Epithelial cell of prostate (primary cell): ENCODE measurements at regions not wholly inside any gene's neighbourhood (a gene's known extent, or its start where the extent isn't known, plus 50 kb on each side); places are given as distances from the start of the nearest gene placed in this dataset.

Experiments
- DNase-seq: peaks from one replicate; pipeline ENCODE4 v3.0.0-alpha.2; 2011; ENCODE audit warnings: low read depth, low spot score
- H3K27ac ChIP-seq: fragments of 450-650 bp; 2 replicates; pipeline ENCODE4 v1.5.1; 2017; ENCODE audit warnings: mild to moderate bottlenecking

DNA sequence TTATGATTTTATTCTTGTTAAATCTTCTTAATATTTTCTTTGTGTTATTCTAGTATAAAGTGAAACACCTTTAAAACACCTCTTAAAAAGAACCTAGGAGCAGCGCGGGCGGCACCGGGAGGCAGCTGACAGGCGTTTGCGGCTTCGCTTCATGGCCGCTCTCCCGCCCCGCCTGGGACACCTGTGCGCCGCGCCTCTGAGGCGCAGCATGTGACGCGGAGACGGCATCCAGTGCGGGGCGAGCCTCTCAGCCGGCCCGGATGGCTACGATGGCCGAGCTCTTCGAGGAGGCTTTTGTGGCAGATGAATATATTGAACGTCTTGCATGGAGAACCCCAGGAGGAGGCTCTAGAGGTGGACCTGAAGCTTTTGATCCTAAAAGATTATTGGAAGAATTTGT, 1592.7 kb downstream of the TECRL start:
- no peak for DNase-seq
- H3K27ac ChIP-seq = no peak overlapping the region

DNA sequence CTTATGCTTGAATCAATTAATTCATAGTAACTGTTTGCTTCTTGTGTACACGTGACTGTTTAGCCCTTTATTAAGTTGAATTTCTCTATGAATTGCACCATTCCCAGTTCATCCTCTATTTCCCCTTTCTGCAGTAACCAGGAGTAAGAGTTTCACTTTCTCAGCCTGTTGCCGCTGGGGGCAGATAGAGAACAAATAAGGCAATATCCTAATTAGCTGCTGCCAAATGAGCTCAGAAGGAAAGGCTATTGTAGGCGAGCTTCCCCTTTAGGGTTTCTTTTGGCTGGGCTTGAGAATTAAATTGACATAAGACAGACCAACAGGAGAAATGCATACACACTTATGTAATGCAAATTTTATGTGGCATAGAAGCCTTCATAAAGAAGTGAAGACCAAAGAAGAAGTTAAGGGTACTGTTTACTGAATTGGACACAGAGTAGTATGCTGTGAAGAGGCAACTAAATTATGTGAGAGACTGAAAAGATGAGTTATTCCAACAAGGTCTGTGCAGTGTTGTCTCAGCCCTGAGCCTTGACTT, 1594.7 kb downstream of the TECRL start:
- H3K27ac ChIP-seq = no peak overlapping the region
- no peak for DNase-seq

DNA sequence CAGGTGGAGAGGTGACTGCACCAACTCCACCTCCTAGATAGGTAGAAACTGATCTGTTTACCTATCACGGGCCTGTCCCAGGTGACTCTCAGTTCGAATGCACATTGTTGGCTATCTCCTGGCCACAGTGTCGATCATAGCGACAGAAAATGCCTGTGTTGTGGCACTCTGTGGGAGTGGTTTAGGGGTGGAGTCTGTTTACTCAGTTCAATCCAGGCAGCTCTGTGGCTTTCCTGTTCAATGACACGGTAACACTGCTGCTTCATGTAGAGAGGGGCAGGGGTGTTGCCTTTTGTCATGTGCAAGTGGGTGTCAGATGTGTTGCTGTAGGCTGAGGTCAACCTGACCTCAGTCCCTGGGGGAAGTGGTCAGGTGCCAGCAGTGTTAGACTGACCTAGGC, 1602.4 kb downstream of the TECRL start:
- DNase-seq = no peak
- H3K27ac ChIP-seq = no peak overlapping the region

DNA sequence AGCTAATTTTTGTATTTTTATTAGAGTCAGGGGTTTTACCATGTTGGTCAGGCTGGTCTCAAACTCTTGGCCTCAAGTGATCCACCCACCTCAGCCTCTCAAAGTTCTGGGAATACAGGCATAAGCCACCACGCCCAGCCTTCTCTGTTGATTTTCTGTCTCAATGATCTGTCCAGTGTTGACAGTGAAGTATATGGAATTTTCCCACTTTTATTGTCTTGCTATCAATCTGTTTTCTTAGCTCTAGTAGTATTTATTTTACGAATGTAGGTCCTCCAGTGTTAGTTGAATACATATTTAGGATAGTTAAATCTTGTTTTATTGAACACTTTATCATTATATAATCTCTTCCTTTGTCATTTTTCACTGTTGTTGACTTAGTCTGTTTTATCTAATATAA, 1603.9 kb downstream of the ADGRL3 start:
- no peak overlapping the region for H3K27ac ChIP-seq

DNA sequence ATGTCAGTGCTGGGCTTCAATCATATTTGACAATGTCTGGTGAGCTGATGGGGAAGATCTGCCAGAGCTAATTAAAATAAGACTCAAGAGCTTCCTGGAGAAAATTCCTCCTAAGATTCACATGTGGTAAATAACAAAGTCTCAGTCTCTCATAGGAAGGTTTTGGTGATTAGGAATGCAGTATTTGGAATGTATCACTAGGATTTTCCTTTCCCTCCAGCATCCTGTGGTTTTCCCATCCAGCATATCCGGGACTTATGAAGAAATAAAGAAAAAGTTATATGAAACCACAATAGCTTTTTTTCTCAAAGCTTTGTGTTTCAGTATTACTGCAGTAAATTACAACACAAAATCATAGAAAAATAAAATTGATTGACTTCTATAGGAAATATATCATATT, 1597.1 kb downstream of the ADGRL3 start:
- H3K27ac ChIP-seq = no peak overlapping the region
- no peak for DNase-seq

More for the DNA sequence above, 1603.9 kb downstream of the ADGRL3 start:
- DNase-seq = no peak

DNA sequence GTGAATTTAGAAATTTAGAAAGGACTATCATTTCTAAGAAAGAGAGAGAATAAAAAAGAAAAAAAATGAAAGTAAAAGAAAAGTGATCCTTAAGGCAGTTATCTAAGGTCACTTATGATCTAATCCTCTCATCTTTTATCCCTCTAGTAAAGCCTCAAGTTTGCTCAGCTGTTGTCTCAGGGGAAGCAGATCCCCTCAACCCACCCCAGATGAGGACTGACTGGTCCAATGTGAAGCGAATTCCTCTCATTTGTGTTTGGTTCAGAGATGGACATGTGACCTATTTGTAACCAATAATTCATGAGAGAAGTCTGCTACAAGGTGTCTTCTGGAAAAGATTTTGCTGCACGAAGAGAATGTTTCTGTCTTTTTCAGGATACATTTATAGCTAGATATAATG, 1591.3 kb downstream of the ADGRL3 start:
- no peak for DNase-seq
- no peak overlapping the region for H3K27ac ChIP-seq

DNA sequence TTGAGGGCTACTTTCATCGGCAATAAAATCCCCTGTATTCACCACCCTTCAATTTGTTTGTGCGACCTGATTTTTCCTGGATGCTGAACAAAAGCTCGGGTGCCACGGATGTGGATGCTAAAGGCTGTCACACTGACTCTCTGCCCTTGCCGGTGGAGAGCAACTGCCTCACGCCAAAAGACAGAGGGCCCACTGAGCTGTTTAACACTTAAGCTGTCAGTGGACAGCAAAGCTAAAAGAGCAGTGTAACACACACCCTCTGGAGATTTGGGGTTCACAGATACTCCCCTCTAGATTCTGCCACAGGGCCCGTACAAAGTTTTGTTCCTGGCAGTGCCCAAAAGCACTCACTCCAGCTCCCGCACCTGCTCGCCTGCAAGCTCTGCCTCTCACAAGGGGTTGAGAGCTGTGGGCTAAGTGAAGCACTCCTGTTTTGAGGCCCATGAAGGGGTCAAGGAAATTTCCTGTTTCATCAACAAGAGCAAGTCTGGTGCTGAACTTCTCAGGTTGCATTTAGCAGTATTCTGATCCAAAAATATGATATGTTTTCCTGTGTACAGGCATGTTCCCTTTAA, 1571.9 kb downstream of the ADGRL3 start:
- no peak for DNase-seq
- no peak overlapping the region for H3K27ac ChIP-seq

DNA sequence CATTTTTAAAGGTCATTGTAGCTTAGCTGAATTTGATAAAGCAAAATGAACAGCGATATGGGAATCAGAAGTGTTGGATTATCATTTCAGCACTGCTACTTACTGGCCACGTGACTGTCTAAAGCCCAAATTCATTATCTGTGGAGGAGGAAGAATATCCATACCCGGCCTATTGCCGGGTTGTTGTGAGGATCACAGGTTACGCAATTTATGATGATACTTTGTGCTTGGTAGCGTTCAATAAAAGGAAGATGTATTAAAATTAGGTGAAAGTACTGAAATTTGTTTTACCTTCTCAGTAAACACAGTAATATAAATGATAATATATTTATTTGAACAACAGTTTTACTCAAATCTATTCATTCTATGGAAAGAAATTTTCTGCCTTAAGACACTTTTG, 1540.2 kb downstream of the ADGRL3 start:
- DNase-seq = no peak
- no peak overlapping the region for H3K27ac ChIP-seq

DNA sequence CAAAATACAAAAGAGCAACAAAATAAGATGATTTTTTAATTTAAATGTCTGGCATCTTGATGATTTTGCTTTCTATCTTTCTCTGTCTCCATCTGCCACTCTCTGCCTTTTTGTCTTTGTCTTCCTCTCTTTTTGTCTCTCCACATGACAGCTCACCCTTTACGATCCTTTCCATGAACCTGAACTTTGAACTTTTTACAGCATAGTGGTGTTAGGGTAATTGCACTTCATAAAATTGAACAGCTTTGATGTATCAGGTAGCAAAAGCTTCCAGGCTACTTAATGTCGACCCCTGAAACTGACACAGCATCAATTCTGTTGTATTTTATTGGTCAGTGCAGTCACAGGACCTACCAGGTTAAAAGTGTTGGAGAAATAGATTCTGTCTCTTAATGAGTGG, 1517.0 kb downstream of the ADGRL3 start:
- H3K27ac ChIP-seq = no peak overlapping the region
- DNase-seq = no peak

DNA sequence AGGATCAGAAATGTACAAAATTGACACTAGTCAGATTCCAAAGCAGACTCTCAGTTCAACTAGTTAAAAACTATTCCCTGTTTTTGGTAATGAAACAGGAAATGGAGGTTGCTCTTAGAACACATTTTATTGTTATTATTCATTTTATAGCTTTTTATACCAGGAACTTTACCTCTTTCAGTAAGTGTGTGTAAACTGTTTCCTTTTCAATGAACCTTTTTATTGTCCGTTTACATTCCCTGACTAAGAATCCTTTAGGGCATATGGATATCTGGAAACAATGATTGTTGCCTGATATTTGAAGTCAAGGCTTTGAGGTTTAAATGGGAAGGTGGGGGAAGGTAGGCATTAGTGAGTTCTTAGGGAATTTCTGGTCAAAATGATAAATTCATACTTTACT, 1511.4 kb downstream of the ADGRL3 start:
- H3K27ac ChIP-seq = no peak overlapping the region
- no peak for DNase-seq

DNA sequence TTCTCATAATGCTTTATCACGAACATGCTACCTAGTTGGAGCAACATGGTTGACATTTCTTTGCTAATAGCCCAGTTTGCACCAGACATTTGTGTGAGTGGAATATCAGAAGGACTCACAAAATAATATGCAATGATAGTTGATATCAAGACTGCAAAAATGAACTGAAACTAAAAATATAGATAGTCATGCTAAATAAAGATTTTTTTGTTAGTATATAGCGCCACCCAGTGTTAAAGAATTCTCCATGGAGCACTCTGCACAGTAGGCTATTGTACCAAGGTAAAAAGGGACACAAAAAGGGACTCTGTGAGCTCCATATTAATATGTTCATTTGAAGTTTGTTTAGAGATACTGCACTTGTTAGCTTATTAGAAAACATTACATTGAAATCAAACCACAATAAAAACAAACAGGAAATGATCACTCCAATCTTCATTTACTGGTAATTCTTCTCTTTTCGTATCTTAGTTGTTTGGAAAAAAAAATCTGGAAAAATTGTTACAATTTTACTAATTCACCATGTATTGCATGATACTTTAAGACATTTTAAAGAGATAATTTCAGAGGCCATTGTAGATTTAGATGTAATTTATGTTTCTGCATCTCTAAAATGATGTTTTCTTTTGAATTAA, 1509.6 kb downstream of the ADGRL3 start:
- H3K27ac ChIP-seq = no peak overlapping the region
- DNase-seq = no peak

DNA sequence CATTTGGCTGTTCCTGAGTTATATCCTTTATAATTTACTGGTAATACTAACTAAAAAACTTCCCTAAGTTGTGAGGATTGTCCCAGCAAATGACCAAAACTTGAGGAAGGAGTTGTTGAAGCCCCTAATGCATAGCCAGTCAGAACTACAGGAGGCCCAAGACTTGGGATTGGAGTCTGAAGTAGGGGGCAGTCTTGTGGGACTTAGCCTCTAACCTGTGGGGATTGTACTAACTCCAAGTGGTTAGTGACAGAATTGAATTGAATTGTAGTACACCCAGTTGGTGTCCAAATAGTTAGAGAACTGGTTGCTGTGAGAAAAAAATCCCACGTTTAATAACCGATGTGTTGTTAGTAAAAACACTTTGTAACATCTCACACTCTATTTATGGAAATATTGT, 1506.3 kb downstream of the ADGRL3 start:
- no peak overlapping the region for H3K27ac ChIP-seq
- DNase-seq = no peak

DNA sequence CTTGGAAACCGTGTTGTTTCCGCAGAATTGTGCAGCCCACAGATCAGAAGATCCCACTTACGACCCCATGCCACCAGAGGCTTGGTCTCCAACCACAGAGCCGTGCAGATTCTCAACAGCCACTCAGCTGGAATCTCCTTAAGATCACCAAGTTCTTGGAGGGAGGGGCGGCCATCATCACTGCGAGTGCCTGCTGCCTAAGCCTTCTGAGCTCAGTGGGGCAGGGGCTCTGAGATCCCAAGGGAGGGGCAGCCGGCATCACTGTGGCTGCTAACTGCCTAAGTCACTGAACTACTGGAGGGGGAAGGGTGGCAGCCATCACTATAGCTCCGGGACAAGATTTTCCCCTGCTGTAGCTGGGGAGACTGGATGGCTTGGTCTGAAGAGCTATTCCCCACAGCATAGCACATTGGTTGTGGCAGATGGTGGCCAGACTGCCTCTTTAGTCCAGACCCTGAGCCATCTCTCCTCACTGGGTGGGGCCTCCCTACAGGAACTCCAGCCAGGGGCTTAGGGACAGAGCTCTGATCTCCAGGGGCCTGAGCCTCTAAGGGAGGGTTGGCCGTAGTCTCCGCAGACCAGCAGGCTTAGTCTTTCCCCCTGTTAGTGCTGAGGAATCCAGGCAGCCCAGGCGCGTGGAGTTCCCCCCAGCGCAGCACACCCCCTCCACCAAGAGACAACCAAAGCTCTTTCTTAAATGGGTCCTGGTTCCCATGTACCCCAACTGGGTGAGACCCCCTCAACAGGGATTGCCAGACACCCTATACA, 1483.9 kb downstream of the ADGRL3 start:
- H3K27ac ChIP-seq = no peak overlapping the region
- no peak for DNase-seq

DNA sequence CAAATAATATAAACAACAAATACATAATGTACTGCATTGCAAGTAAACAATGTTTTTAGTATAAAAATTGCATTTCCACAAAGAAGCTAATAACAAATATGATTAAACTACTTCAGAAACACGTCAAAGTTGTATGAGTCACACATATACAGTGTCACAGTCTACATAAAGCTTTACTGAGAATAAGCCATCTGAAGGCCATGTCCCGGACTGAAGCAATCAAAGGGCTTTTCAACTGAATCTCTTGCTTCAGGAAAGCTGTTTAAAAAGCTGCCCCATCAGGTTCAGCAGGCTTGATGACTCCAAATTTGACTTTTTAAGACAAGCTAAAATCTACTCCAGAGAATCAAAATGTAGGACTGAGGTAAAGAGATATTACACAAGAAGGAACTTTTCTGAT, 1476.8 kb downstream of the ADGRL3 start:
- DNase-seq = no peak
- no peak overlapping the region for H3K27ac ChIP-seq

DNA sequence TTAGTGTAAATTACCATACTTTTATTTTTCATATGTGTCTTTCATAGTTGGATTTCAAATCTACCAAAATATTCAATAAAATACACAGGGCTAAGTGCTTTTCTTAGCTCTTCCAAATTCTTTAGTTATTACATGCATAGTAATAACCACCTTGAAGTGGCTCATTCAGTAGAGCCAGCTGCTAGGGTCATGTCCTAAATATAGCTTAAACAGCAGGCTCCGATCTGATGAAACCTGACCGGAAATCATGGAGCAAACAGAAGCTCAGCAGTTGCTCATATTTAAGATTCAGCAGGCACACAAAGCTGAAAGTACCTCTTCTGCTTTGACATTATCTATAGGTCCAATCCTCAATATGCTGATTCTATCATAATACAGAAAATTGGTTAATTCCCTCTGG, 1470.4 kb downstream of the ADGRL3 start:
- no peak overlapping the region for H3K27ac ChIP-seq
- DNase-seq = no peak

DNA sequence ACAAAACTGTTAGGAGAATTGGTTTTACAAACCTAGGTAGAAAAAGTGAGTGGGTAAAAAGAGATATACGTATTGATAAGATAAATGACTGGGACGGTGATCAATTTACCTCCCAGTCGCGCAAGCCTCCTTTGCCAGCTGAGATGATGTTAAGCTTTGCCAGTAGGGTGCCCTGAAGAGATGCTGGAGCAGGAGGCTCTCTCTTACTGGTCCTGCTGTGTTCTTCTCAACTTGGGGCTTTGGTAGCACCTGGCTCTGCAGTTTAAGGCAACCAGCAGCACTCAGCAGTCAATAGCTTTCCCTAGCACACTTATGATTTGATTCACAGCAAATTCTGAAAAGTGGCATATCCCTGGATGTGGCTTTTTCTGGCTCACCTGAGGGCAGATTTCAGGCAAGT, 1461.7 kb downstream of the ADGRL3 start:
- DNase-seq = no peak
- no peak overlapping the region for H3K27ac ChIP-seq

DNA sequence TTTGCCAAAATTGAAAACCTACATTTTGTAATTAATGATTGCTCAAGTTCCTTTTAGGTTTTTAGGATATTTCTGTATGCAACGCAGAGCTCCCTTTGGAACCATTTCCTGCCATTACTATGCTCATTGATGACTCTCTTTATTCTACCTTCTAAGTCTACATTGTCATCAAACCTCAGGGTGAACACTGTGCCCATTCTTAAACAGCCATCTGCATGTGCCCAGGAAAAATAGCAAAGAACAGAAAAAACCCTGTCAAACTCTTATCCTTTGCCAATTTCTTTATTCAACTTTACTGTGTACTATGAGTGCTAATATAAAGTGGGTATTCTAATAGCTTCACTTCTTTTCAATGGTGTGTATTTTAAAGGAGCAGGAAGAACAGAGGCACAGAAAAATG, 1455.9 kb downstream of the ADGRL3 start:
- no peak for DNase-seq
- H3K27ac ChIP-seq = no peak overlapping the region

DNA sequence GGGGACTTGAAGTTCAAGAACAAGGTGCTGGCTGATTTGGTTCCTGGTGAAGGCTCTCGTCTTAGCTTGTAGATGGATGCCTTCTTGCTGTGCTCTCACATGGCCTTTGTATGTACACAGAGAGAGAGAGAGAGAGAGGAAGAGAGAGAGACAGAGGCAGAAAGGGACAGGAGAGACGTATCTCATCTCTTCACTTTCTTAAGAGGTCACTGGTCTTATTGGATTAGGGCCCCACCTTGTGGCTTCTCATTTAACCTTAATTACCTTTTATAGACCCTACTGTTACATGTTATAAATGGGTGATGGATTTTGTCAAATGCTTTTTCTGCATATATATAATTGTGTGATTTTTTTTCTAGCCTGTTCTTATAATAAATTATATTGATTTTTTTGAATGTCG, 1444.2 kb downstream of the ADGRL3 start:
- H3K27ac ChIP-seq = no peak overlapping the region
- DNase-seq = no peak

DNA sequence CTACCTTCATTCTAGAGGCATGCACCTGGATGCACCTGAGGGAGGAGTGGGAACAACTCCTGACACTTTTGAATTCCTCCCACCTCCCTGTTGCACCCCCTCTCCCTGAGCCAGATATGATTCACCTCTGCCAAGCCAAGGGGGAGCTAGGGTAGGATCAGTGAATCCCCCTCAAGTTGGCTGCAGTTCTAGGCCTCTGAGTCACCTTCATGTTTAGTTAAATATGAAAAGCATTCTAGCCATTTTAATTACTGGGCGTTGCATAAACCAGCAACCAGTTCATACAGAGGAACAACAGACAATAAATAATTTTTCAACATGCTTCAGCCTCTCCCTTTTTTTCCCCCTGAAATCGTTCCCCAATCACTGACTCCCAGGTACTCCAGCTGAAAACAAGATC, 1440.2 kb downstream of the ADGRL3 start:
- DNase-seq = no peak

DNA sequence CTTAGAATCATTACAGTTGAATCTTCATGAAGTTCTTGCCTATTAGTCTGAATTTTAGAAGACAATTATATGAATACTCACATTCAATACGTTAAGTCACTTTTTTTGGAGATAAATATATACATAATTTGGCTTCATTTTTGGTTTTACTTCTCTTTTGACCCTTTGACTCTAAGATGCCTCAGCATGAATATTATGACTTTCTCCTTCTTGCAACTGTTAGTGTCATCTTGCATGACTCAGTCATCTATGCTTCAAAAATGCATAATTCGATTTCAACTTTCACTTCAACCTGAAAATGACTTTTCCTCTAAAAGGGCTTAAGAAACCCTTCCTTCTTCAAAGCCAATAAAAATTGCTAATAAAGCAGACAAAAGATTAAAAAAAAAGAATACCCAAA, 1427.5 kb downstream of the ADGRL3 start:
- DNase-seq = no peak
- H3K27ac ChIP-seq = no peak overlapping the region

More for the DNA sequence above, 1440.2 kb downstream of the ADGRL3 start:
- no peak overlapping the region for H3K27ac ChIP-seq

DNA sequence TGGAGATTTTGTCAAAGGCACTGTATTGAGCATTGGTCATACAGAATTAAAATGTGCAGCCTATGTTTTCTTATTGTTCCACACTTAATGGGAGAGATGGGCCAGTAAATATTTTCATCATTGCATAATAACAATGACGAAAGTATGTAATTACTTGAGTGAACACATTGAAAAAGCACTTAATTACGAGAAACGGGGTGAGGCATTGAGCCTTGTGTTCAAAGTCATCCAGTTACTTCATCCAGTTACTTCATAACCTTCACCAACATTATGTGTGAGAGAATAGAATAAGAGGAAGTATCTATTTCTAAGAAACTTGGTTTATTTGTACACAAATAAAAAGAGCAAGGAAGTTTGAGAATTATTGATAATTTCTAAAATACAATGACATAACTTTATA, 1427.0 kb downstream of the ADGRL3 start:
- H3K27ac ChIP-seq = no peak overlapping the region
- DNase-seq = no peak

DNA sequence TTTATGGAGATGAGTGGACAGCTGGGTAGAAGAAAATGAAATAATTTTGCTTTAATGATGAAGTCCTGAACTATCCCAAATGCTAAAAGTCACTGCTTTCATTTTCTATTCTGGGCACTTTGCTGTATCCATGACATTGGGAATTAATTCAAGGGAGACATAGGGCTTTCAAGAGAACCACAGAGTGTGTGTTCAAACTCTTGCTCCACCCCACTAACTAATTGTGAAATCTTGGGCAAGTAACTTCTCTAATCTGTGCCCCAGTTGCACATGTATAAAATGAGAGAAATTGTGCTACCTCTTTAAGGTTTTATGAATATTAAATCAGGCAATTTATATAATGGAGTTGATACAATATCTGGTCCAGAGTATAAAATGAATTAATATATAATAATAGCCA, 1422.0 kb downstream of the ADGRL3 start:
- no peak for DNase-seq

More for the DNA sequence above, 1422.0 kb downstream of the ADGRL3 start:
- H3K27ac ChIP-seq = no peak overlapping the region
